NOMO-1 treated with DMSO at 0.1 percent for 48 hours (cell line): ENCODE measurements at regions not wholly inside any gene's neighbourhood (a gene's known extent, or its start where the extent isn't known, plus 50 kb on each side); places are given as distances from the start of the nearest gene placed in this dataset.

Experiments
- DNase-seq: peaks from one replicate; lab custom pipeline; 2025; ENCODE audit not compliant: unreplicated experiment; lab: John Stamatoyannopoulos, UW

- no peak for DNase-seq
These were observed 118.9 kb upstream of the NRP1 start for GRCh38 chr10:33453081-33454025.

- no peak for DNase-seq
These were observed 114.1 kb upstream of the NRP1 start for GRCh38 chr10:33448421-33449140.

GRCh38 chr10:33441561-33441960 lies 107.1 kb upstream of the NRP1 start:
- DNase-seq = no peak

GRCh38 chr10:33434933-33435332 lies 100.5 kb upstream of the NRP1 start:
- peak; percentile 87 for DNase-seq

GRCh38 chr10:33428682-33429081 lies 94.2 kb upstream of the NRP1 start:
- no peak for DNase-seq

GRCh38 chr10:33423154-33423529 lies 88.7 kb upstream of the NRP1 start:
- no peak for DNase-seq

- DNase-seq = no peak
These were observed 88.1 kb upstream of the NRP1 start for GRCh38 chr10:33422471-33423153.

GRCh38 chr10:33421789-33422462 lies 87.5 kb upstream of the NRP1 start:
- no peak for DNase-seq

GRCh38 chr10:33419311-33419710 lies 84.8 kb upstream of the NRP1 start:
- no peak for DNase-seq

- peak; percentile 55 for DNase-seq
These were observed 83.8 kb upstream of the NRP1 start for GRCh38 chr10:33418301-33418700.

GRCh38 chr10:33416691-33417090 lies 82.2 kb upstream of the NRP1 start:
- no peak for DNase-seq

GRCh38 chr10:33416209-33416608 lies 81.7 kb upstream of the NRP1 start:
- no peak for DNase-seq

- no peak for DNase-seq
These were observed 80.4 kb upstream of the NRP1 start for GRCh38 chr10:33414841-33415240.

GRCh38 chr10:33412653-33413361 lies 78.3 kb upstream of the NRP1 start:
- DNase-seq = peak; percentile 53

GRCh38 chr10:33412241-33412640 lies 77.8 kb upstream of the NRP1 start:
- DNase-seq = no peak

GRCh38 chr10:33410860-33411234 lies 76.4 kb upstream of the NRP1 start:
- DNase-seq = no peak

GRCh38 chr10:33410096-33410859 lies 75.8 kb upstream of the NRP1 start:
- no peak for DNase-seq

GRCh38 chr10:33406596-33406995 lies 72.1 kb upstream of the NRP1 start:
- DNase-seq = no peak

- DNase-seq = no peak
These were observed 68.0 kb upstream of the NRP1 start for GRCh38 chr10:33402220-33403073.
